Right atrium auricular region (tissue), 2 donors: ENCODE measurements at regions not wholly inside any gene's neighbourhood (a gene's known extent, or its start where the extent isn't known, plus 50 kb on each side); places are given as distances from the start of the nearest gene placed in this dataset.

Experiments
- DNase-seq: peaks from one replicate; pipeline ENCODE4 v3.0.0-alpha.2; 2019; ENCODE audit warnings: low spot score
- H3K27ac ChIP-seq, 2 donors: fragments of 200-600 bp; sonication (generic); 1 replicate in 1 of 2; 2 replicates in 1 of 2; pipeline ENCODE4 v1.5.1; 2016 to 2019
- H3K27me3 ChIP-seq, 2 donors: fragments of 200-600 bp; sonication (generic); one replicate each; pipeline versions ENCODE4 v1.5.1 to v1.6.0; 2017 to 2019
- H3K36me3 ChIP-seq: fragments of 200-600 bp; sonication (generic); one replicate; pipeline ENCODE4 v1.5.1; 2016
- H3K4me1 ChIP-seq, 2 donors: fragments of 200-600 bp; sonication (generic); one replicate each; pipeline versions ENCODE4 v1.5.1 to v1.6.0; 2017 to 2019
- H3K4me3 ChIP-seq, 2 donors: fragments of 200-600 bp; sonication (generic); 1 replicate in 1 of 2; 2 replicates in 1 of 2; pipeline ENCODE4 v1.5.1; 2017 to 2019; ENCODE audit warnings: mild to moderate bottlenecking in 1 of 2, moderate library complexity in 1 of 2
- H3K9me3 ChIP-seq, 2 donors: fragments of 200-600 bp; sonication (generic); one replicate each; pipeline ENCODE4 v1.5.1; 2019
- CTCF ChIP-seq, 2 donors: fragments of 200-600 bp; sonication (generic); IDR thresholded peaks; one replicate each; pipeline ENCODE4 v1.5.1; 2019; ENCODE audit warnings: antibody characterized with exemption in 2 of 2

GRCh38 chr13:99911965-99912566 is 59.5 kb downstream of the ZIC5 start:
- Histone ChIP-seq H3K4me3 (no peak overlapping the region), H3K4me1 (no peaks in the 10 kb centered on the region), H3K27ac (no peak overlapping the region), H3K36me3 (no peaks in the 10 kb centered on the region), H3K9me3 (no peaks in the 10 kb centered on the region), H3K27me3 (no peaks in the 10 kb centered on the region)
- no peak for TF ChIP-seq CTCF (IDR thresholded peaks at IDR 0.05)
- DNase-seq = no peak

- Histone ChIP-seq H3K4me1 (no peaks in the 10 kb centered on the region), H3K27me3 (no peaks in the 10 kb centered on the region), H3K27ac (no peak overlapping the region), H3K9me3 (no peaks in the 10 kb centered on the region), H3K36me3 (no peaks in the 10 kb centered on the region), H3K4me3 (no peak overlapping the region)
- no peak for DNase-seq
- TF ChIP-seq CTCF (IDR thresholded peaks at IDR 0.05) = no peak
Observed at GRCh38 chr13:99911069-99911964, 60.2 kb downstream of the ZIC5 start.

- H3K4me3 ChIP-seq = no peak overlapping the region
- H3K27me3 ChIP-seq = no peaks in the 10 kb centered on the region
- no peak overlapping the region for H3K27ac ChIP-seq
- no peak for DNase-seq
- TF ChIP-seq CTCF (IDR thresholded peaks at IDR 0.05) = no peak
- H3K36me3 ChIP-seq = no peaks in the 10 kb centered on the region
- no peaks in the 10 kb centered on the region for H3K4me1 ChIP-seq
- no peaks in the 10 kb centered on the region for H3K9me3 ChIP-seq
Observed at GRCh38 chr13:99909836-99910619, 61.5 kb downstream of the ZIC5 start.

- Histone ChIP-seq H3K4me1 (no peaks in the 10 kb centered on the region), H3K27me3 (no peaks in the 10 kb centered on the region), H3K27ac (no peak overlapping the region), H3K9me3 (no peaks in the 10 kb centered on the region), H3K36me3 (no peaks in the 10 kb centered on the region), H3K4me3 (no peak overlapping the region)
- DNase-seq = no peak
- no peak for TF ChIP-seq CTCF (IDR thresholded peaks at IDR 0.05)
Observed at GRCh38 chr13:99909097-99909835, 62.3 kb downstream of the ZIC5 start.

GRCh38 chr13:99908140-99908803 is 63.3 kb downstream of the ZIC5 start:
- no peak for TF ChIP-seq CTCF (IDR thresholded peaks at IDR 0.05)
- Histone ChIP-seq H3K27ac (no peak overlapping the region), H3K4me1 (no peaks in the 10 kb centered on the region)

More at GRCh38 chr13:99908140-99908803, 63.3 kb downstream of the ZIC5 start:
- no peak for DNase-seq
- no peaks in the 10 kb centered on the region for H3K27me3 ChIP-seq
- H3K9me3 ChIP-seq = no peaks in the 10 kb centered on the region
- H3K4me3 ChIP-seq = no peak overlapping the region
- H3K36me3 ChIP-seq = no peaks in the 10 kb centered on the region
